HEK293T (cell line): ENCODE measurements at regions not wholly inside any gene's neighbourhood (a gene's known extent, or its start where the extent isn't known, plus 50 kb on each side); places are given as distances from the start of the nearest gene placed in this dataset.

Experiments
- CTCF ChIA-PET: fragments of 350-600 bp; formaldehyde crosslinking; extraction: SDS; loops from one replicate; lab custom pipeline; 2021; ENCODE audit warnings: antibody characterized with exemption, inconsistent platforms; lab: Yijun Ruan, JAX
- POLR2A ChIA-PET: fragments of 350-600 bp; formaldehyde crosslinking; extraction: SDS; loops from one replicate; lab custom pipeline; 2020; ENCODE audit warnings: antibody characterized with exemption, inconsistent platforms; lab: Yijun Ruan, JAX
- DNase-seq: peaks from one replicate; pipeline ENCODE4 v3.0.0; 2012; ENCODE audit warnings: mixed read lengths; ENCODE audit errors: extremely low spot score
- ARNT ChIP-seq: fragments of 450-650 bp; IDR thresholded peaks from 2 replicates; pipeline ENCODE4 v1.6.1; 2017; ENCODE audit warnings: mild to moderate bottlenecking
- BHLHE40 ChIP-seq: fragments of 450-650 bp; IDR thresholded peaks from 2 replicates; pipeline ENCODE4 v1.6.1; 2016; ENCODE audit warnings: mild to moderate bottlenecking, moderate library complexity, borderline replicate concordance
- CTBP1 ChIP-seq: fragments of 450-650 bp; IDR thresholded peaks from 2 replicates; pipeline ENCODE4 v1.6.1; 2016; ENCODE audit warnings: borderline replicate concordance
- ELF4 ChIP-seq: fragments of 450-650 bp; IDR thresholded peaks from 2 replicates; pipeline ENCODE4 v1.6.1; 2017; ENCODE audit warnings: antibody characterized with exemption
- FOXA1 ChIP-seq: fragments of 450-650 bp; IDR thresholded peaks from 2 replicates; pipeline ENCODE4 v1.6.1; 2016; ENCODE audit warnings: mild to moderate bottlenecking
- FOXK2 ChIP-seq: fragments of 450-650 bp; IDR thresholded peaks from 2 replicates; pipeline ENCODE4 v1.6.1; 2016; ENCODE audit warnings: mild to moderate bottlenecking
- FOXM1 ChIP-seq: fragments of 450-650 bp; IDR thresholded peaks from 2 replicates; pipeline ENCODE4 v1.6.1; 2017; ENCODE audit warnings: mild to moderate bottlenecking, borderline replicate concordance
- HDGF ChIP-seq: fragments of 450-650 bp; IDR thresholded peaks from 2 replicates; pipeline ENCODE4 v1.6.1; 2017; ENCODE audit warnings: antibody characterized with exemption, borderline replicate concordance
- L3MBTL2 ChIP-seq: fragments of 450-650 bp; conservative IDR thresholded peaks from 2 replicates; pipeline ENCODE4 v1.6.1; 2016; ENCODE audit warnings: mild to moderate bottlenecking
- LEF1 ChIP-seq: fragments of 450-650 bp; IDR thresholded peaks from 2 replicates; pipeline ENCODE4 v1.6.1; 2017; ENCODE audit warnings: mild to moderate bottlenecking, borderline replicate concordance
- NFRKB ChIP-seq: fragments of 450-650 bp; IDR thresholded peaks from 2 replicates; pipeline ENCODE4 v1.6.1; 2016; ENCODE audit warnings: mild to moderate bottlenecking, moderate library complexity
- PKNOX1 ChIP-seq: fragments of 450-650 bp; IDR thresholded peaks from 2 replicates; pipeline ENCODE4 v1.6.1; 2016
- SP1 ChIP-seq: fragments of 450-650 bp; IDR thresholded peaks from 2 replicates; pipeline ENCODE4 v1.6.1; 2017
- SUZ12 ChIP-seq: fragments of 450-650 bp; IDR thresholded peaks from 2 replicates; pipeline ENCODE4 v1.6.1; 2016; ENCODE audit warnings: mild to moderate bottlenecking
- TARDBP ChIP-seq: fragments of 450-650 bp; IDR thresholded peaks from 2 replicates; pipeline ENCODE4 v1.6.1; 2016
- ZNF384 ChIP-seq: fragments of 450-650 bp; IDR thresholded peaks from 2 replicates; pipeline ENCODE4 v1.6.1; 2016

- TF ChIP-seq FOXA1 (no peak), L3MBTL2 (no peak), HDGF (no peak), SUZ12 (no peak), BHLHE40 (no peak), CTBP1 (no peak), LEF1 (no peak), NFRKB (no peak), ARNT (no peak), FOXM1 (no peak), ZNF384 (no peak), SP1 (no peak), ELF4 (no peak), TARDBP (no peak), PKNOX1 (no peak), FOXK2 (no peak)
- ChIA-PET CTCF (interaction anchor here (0.9 to 1.3 kb wide), 2 partner anchors 386 to 659 kb away, joined by 3 to 4 read pairs; no protein-coding TSS in a partner anchor), POLR2A (no interaction called here)
- DNase-seq, result no peak
These were observed 157.9 kb upstream of the FREM2 start for GRCh38 chr13:38528986-38529385.

GRCh38 chr13:38530492-38530891 lies 156.4 kb upstream of the FREM2 start:
- no peak for DNase-seq
- POLR2A ChIA-PET, result no interaction called here

GRCh38 chr13:38535261-38535660 lies 151.6 kb upstream of the FREM2 start:
- CTCF ChIA-PET, result no interaction called here
- POLR2A ChIA-PET, result no interaction called here
- TF ChIP-seq ARNT, result no peak
- TF ChIP-seq SP1, result no peak
- TF ChIP-seq SUZ12, result no peak
- no peak for TF ChIP-seq FOXM1
- no peak for DNase-seq

More at GRCh38 chr13:38530492-38530891, 156.4 kb upstream of the FREM2 start:
- CTCF ChIA-PET, result interaction anchor here (0.6 kb wide), 1 partner anchor 697 kb away, joined by 3 read pairs; no protein-coding TSS in a partner anchor
- TF ChIP-seq SUZ12 (no peak), LEF1 (no peak), ZNF384 (no peak), BHLHE40 (no peak), FOXA1 (no peak), TARDBP (no peak)

- ChIA-PET POLR2A (no interaction called here), CTCF (no interaction called here)
- no peak for TF ChIP-seq ZNF384
- TF ChIP-seq CTBP1, result no peak
- TF ChIP-seq LEF1, result no peak
- no peak for TF ChIP-seq FOXA1
- no peak for TF ChIP-seq SP1
- TF ChIP-seq NFRKB, result no peak
- no peak for TF ChIP-seq SUZ12
- no peak for TF ChIP-seq FOXK2
- TF ChIP-seq TARDBP, result no peak
- TF ChIP-seq L3MBTL2, result no peak
- TF ChIP-seq BHLHE40, result no peak
- TF ChIP-seq PKNOX1, result no peak
- no peak for TF ChIP-seq ELF4
- TF ChIP-seq HDGF, result no peak
- TF ChIP-seq FOXM1, result no peak
- TF ChIP-seq ARNT, result no peak
- DNase-seq, result no peak
These were observed 149.8 kb upstream of the FREM2 start for GRCh38 chr13:38537051-38537450.

- CTCF ChIA-PET, result no interaction called here
- TF ChIP-seq SP1 (no peak), PKNOX1 (no peak), TARDBP (no peak), NFRKB (no peak), LEF1 (no peak), FOXM1 (no peak), HDGF (no peak), L3MBTL2 (no peak), FOXK2 (no peak), ARNT (no peak), BHLHE40 (no peak), SUZ12 (no peak)
- no peak for DNase-seq
- POLR2A ChIA-PET, result no interaction called here
These were observed 148.5 kb upstream of the FREM2 start for GRCh38 chr13:38538422-38538821.

GRCh38 chr13:38539632-38540031 lies 147.2 kb upstream of the FREM2 start:
- CTCF ChIA-PET, result no interaction called here

More at GRCh38 chr13:38539632-38540031, 147.2 kb upstream of the FREM2 start:
- POLR2A ChIA-PET, result no interaction called here
- TF ChIP-seq LEF1 (no peak), FOXA1 (no peak), L3MBTL2 (no peak), SP1 (no peak), TARDBP (no peak), NFRKB (no peak), HDGF (no peak), FOXK2 (no peak), BHLHE40 (no peak)
- DNase-seq, result no peak
